ENCODE measurements at regions not wholly inside any gene's neighbourhood (a gene's known extent, or its start where the extent isn't known, plus 50 kb on each side); places are given as distances from the start of the nearest gene placed in this dataset.
A peak's percentile ranks its signal among the peaks of the same experiment; 100 is the strongest.

DNA sequence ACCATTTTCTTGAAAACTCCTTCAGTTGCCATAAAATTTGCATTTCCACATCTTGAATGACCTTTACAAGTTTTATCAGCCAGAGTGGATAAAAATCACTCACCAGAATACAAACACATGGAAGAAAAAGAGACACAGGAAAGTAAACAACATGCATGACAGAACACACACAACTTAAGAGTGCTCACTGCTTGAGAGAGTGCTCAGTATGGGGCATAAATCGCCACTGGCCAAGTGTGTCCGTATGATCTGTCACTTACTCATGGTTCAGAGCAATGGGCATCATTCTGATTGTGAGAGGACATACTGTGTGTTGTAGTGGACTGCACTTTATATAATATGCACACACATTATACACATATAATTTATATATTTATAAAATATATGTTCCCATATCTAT, 155.6 kb upstream of the NTRK2 start:
- DNase-seq: no peak
- TF ChIP-seq, protein P1, sequence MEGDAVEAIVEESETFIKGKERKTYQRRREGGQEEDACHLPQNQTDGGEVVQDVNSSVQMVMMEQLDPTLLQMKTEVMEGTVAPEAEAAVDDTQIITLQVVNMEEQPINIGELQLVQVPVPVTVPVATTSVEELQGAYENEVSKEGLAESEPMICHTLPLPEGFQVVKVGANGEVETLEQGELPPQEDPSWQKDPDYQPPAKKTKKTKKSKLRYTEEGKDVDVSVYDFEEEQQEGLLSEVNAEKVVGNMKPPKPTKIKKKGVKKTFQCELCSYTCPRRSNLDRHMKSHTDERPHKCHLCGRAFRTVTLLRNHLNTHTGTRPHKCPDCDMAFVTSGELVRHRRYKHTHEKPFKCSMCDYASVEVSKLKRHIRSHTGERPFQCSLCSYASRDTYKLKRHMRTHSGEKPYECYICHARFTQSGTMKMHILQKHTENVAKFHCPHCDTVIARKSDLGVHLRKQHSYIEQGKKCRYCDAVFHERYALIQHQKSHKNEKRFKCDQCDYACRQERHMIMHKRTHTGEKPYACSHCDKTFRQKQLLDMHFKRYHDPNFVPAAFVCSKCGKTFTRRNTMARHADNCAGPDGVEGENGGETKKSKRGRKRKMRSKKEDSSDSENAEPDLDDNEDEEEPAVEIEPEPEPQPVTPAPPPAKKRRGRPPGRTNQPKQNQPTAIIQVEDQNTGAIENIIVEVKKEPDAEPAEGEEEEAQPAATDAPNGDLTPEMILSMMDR (IDR thresholded peaks at IDR 0.05; ENCODE audit: control extremely low read depth, extremely low read depth): no peak
- Histone ChIP-seq H3K27ac (ENCODE audit: low read depth in 1 of 2, low read length in 1 of 2) (no peak overlapping the region), H3K36me3 (ENCODE audit: control insufficient read depth in 4 of 4, insufficient read depth in 4 of 4, low read length in 4 of 4) (no peaks in the 10 kb centered on the region), H3K4me1 (ENCODE audit: control insufficient read depth in 5 of 5, insufficient read depth in 5 of 5, low read length in 5 of 5) (no peaks in the 10 kb centered on the region), H3K9me3 (ENCODE audit: control insufficient read depth in 4 of 4, insufficient read depth in 3 of 4, low read length in 3 of 4) (peaks cover 0 to 4% (median 0%) of the 10 kb centered on the region in 4 donors), H3K4me3 (no peak overlapping the region), H3K9ac (ENCODE audit: insufficient read depth in 1 of 2, low read length in 2 of 2) (no peak overlapping the region), H3K27me3 (ENCODE audit: control insufficient read depth in 3 of 3, insufficient read depth in 3 of 3, low read length in 2 of 3) (peaks cover 0 to 28% (median 11%) of the 10 kb centered on the region in 3 donors)
- no peak for ATAC-seq (ENCODE audit: insufficient read depth, low FRiP score)
- 71 to 79% methylated on average over 2 of the region's 2 CpGs for WGBS, 2 donors

DNA sequence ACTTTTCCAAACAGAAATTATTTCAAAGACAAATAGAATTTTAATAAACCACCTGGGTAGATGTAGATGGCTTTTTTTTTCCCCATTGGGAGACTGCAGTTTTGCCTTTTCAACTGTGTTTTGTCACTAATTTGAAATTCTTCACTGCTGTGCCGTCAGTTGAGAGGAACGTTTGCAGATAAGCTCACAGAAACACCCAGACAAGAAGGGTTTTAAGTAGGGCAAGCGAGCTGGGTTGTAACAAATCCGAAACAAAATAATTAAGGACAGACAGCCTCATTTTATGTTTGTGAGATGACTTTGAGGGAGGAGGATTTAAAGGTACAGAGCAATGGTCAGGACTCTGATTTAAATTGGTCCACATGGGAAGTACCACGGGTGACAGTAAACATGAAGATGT, 155.1 kb upstream of the NTRK2 start:
- Histone ChIP-seq H3K4me3 (no peak overlapping the region), H3K27me3 (ENCODE audit: control insufficient read depth in 3 of 3, insufficient read depth in 3 of 3, low read length in 2 of 3) (peaks cover 0 to 28% (median 11%) of the 10 kb centered on the region in 3 donors), H3K36me3 (ENCODE audit: control insufficient read depth in 4 of 4, insufficient read depth in 4 of 4, low read length in 4 of 4) (no peaks in the 10 kb centered on the region), H3K4me1 (ENCODE audit: control insufficient read depth in 5 of 5, insufficient read depth in 5 of 5, low read length in 5 of 5) (no peaks in the 10 kb centered on the region), H3K9me3 (ENCODE audit: control insufficient read depth in 4 of 4, insufficient read depth in 3 of 4, low read length in 3 of 4) (peaks cover 0 to 4% (median 0%) of the 10 kb centered on the region in 4 donors), H3K27ac (ENCODE audit: low read depth in 1 of 2, low read length in 1 of 2) (no peak overlapping the region), H3K9ac (ENCODE audit: insufficient read depth in 1 of 2, low read length in 2 of 2) (no peak overlapping the region)
- 56 to 80% methylated on average over 5 of the region's 5 CpGs for WGBS, 2 donors
- DNase-seq (no peak), ATAC-seq (ENCODE audit: insufficient read depth, low FRiP score) (no peak)
- TF ChIP-seq, protein P1 (IDR thresholded peaks at IDR 0.05; ENCODE audit: control extremely low read depth, extremely low read depth): no peak

DNA sequence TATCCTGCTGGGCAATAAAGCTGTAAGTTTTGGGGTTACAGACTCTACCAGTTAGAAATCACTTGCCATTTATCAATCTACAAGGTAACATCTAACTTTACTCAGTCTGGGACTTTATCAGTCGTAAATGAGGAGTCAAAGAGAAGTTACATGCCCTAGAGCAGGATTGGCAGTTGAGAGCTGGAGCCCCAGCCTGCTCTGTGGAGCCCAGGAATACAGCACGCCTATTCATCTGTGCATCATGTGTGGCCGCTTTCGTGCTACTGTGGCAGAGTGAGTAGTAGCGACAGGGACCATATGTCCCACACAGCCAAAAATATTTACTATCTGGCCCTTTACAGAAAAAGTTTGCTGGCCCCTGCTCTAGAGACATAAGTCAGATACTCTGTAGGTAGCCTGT, 152.5 kb upstream of the NTRK2 start:
- ATAC-seq (ENCODE audit: insufficient read depth, low FRiP score): no peak
- TF ChIP-seq, protein P1 (IDR thresholded peaks at IDR 0.05; ENCODE audit: control extremely low read depth, extremely low read depth): no peak
- Histone ChIP-seq H3K4me1 (ENCODE audit: control insufficient read depth in 5 of 5, insufficient read depth in 5 of 5, low read length in 5 of 5) (no peaks in the 10 kb centered on the region), H3K9me3 (ENCODE audit: control insufficient read depth in 4 of 4, insufficient read depth in 3 of 4, low read length in 3 of 4) (peaks cover 0 to 4% (median 0%) of the 10 kb centered on the region in 4 donors), H3K27ac (ENCODE audit: low read depth in 1 of 2, low read length in 1 of 2) (no peak overlapping the region), H3K36me3 (ENCODE audit: control insufficient read depth in 4 of 4, insufficient read depth in 4 of 4, low read length in 4 of 4) (no peaks in the 10 kb centered on the region), H3K4me3 (no peak overlapping the region), H3K27me3 (ENCODE audit: control insufficient read depth in 3 of 3, insufficient read depth in 3 of 3, low read length in 2 of 3) (peaks cover 0 to 20% (median 11%) of the 10 kb centered on the region in 3 donors), H3K9ac (ENCODE audit: insufficient read depth in 1 of 2, low read length in 2 of 2) (no peak overlapping the region)
- peak; percentile 68 to 82 (median 82) for DNase-seq
- 76 to 87% methylated on average over 5 of the region's 5 CpGs for WGBS, 2 donors

DNA sequence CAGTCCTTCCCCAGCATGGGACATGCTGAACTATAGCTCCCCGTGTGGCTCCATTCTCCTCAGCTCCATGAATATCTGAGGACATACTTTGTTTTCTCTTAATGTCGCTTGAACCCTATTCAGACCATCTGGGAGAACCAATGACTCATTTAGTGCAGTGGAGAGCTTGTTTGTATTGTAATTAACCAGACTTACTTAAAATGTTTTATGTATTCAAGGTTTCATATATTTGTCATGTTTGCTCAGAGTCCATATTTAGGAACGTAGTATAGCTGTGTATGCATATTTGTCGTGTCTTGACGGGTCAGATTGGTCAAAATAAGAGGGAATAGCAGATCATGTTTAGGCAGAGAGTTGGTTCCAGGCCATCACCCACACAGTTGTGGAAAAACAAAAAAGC, 150.1 kb upstream of the NTRK2 start:
- no peak overlapping the region for H3K9ac ChIP-seq (ENCODE audit: insufficient read depth in 1 of 2, low read length in 2 of 2)
- no peak for ATAC-seq (ENCODE audit: insufficient read depth, low FRiP score)
- no peak overlapping the region for H3K27ac ChIP-seq (ENCODE audit: low read depth in 1 of 2, low read length in 1 of 2)
- H3K4me1 ChIP-seq (ENCODE audit: control insufficient read depth in 5 of 5, insufficient read depth in 5 of 5, low read length in 5 of 5): no peaks in the 10 kb centered on the region
- peaks cover 0 to 4% (median 0%) of the 10 kb centered on the region in 4 donors for H3K9me3 ChIP-seq (ENCODE audit: control insufficient read depth in 4 of 4, insufficient read depth in 3 of 4, low read length in 3 of 4)
- no peak for DNase-seq
- 85 to 93% methylated on average over 5 of the region's 5 CpGs for WGBS, 2 donors
- H3K36me3 ChIP-seq (ENCODE audit: control insufficient read depth in 4 of 4, insufficient read depth in 4 of 4, low read length in 4 of 4): no peaks in the 10 kb centered on the region
- peaks cover 0 to 4% (median 1%) of the 10 kb centered on the region in 3 donors for H3K27me3 ChIP-seq (ENCODE audit: control insufficient read depth in 3 of 3, insufficient read depth in 3 of 3, low read length in 2 of 3)
- TF ChIP-seq, protein P1 (IDR thresholded peaks at IDR 0.05; ENCODE audit: control extremely low read depth, extremely low read depth): no peak
- no peak overlapping the region for H3K4me3 ChIP-seq

All from lung (tissue), 11 donors.